ENCODE measurements at regions not wholly inside any gene's neighbourhood (a gene's known extent, or its start where the extent isn't known, plus 50 kb on each side); places are given as distances from the start of the nearest gene placed in this dataset.

GRCh38 chr9:31702957-31703356 is 681.5 kb upstream of the ACO1 start:
- FAIRE-seq (no peak), DNase-seq (ENCODE audit: insufficient read length, low spot score) (no peak)
- no peak for TF ChIP-seq CTCF (IDR thresholded peaks at IDR 0.05; ENCODE audit: insufficient read depth, missing control alignments)

GRCh38 chr9:31715250-31715649 is 669.2 kb upstream of the ACO1 start:
- DNase-seq (ENCODE audit: insufficient read length, low spot score) (no peak), FAIRE-seq (peak; percentile 32)
- no peak for TF ChIP-seq CTCF (IDR thresholded peaks at IDR 0.05; ENCODE audit: insufficient read depth, missing control alignments)

- no peak for TF ChIP-seq CTCF (IDR thresholded peaks at IDR 0.05; ENCODE audit: insufficient read depth, missing control alignments)
- DNase-seq (ENCODE audit: insufficient read length, low spot score) (no peak), FAIRE-seq (no peak)
Measured at GRCh38 chr9:31719262-31719661, 665.2 kb upstream of the ACO1 start.

- no peak for TF ChIP-seq CTCF (IDR thresholded peaks at IDR 0.05; ENCODE audit: insufficient read depth, missing control alignments)
- DNase-seq (ENCODE audit: insufficient read length, low spot score) (no peak), FAIRE-seq (no peak)
Measured at GRCh38 chr9:31730398-31730797, 654.0 kb upstream of the ACO1 start.

- DNase-seq (ENCODE audit: insufficient read length, low spot score) (no peak), FAIRE-seq (no peak)
- no peak for TF ChIP-seq CTCF (IDR thresholded peaks at IDR 0.05; ENCODE audit: insufficient read depth, missing control alignments)
Measured at GRCh38 chr9:31733166-31733565, 651.3 kb upstream of the ACO1 start.

GRCh38 chr9:31736581-31737179 is 647.8 kb upstream of the ACO1 start:
- no peak for TF ChIP-seq CTCF (IDR thresholded peaks at IDR 0.05; ENCODE audit: insufficient read depth, missing control alignments)
- DNase-seq (ENCODE audit: insufficient read length, low spot score) (no peak), FAIRE-seq (peak; percentile 6)

GRCh38 chr9:31740705-31741104 is 643.7 kb upstream of the ACO1 start:
- FAIRE-seq (no peak), DNase-seq (ENCODE audit: insufficient read length, low spot score) (no peak)
- no peak for TF ChIP-seq CTCF (IDR thresholded peaks at IDR 0.05; ENCODE audit: insufficient read depth, missing control alignments)

All from D721Med (cell line).